ENCODE measurements at regions not wholly inside any gene's neighbourhood (a gene's known extent, or its start where the extent isn't known, plus 50 kb on each side); places are given as distances from the start of the nearest gene placed in this dataset.
"Not testable (repeated sequence)": the region's sequence is repeated elsewhere in the genome, so short reads cannot be mapped to it uniquely, and the experiment has no call there.

- DNase-seq: no peak
Measured at GRCh38 chr14:27410981-27411380, 813.1 kb upstream of the NOVA1 start.

GRCh38 chr14:27427796-27428195 lies 830.0 kb upstream of the NOVA1 start:
- DNase-seq: no peak

GRCh38 chr14:27435923-27436670 lies 838.3 kb upstream of the NOVA1 start:
- no peak for DNase-seq

- no peak for DNase-seq
Measured at GRCh38 chr14:27484633-27485032, 886.8 kb upstream of the NOVA1 start.

- no peak for DNase-seq
Measured at GRCh38 chr14:27485193-27485592, 887.4 kb upstream of the NOVA1 start.

DNA sequence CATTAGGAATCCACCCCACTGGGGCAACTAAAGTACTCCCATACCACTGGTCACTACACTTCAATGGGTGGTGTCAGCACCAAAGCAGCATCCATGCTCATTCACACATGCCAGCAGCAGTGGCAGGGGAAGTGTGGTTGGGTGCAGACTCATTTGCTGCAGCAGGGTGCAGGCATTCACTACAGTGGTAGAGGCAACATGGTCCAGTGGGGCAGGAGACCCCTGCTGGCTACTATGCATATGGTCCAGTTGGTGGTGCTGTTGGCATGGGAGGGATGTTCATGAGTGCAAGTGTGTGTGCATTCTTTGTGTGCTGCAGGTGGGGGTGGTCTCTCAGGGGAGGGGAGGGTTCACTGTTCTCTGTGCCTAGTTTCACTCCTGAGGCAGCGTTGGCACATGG lies 908.4 kb upstream of the NOVA1 start:
- no peak for DNase-seq

DNA sequence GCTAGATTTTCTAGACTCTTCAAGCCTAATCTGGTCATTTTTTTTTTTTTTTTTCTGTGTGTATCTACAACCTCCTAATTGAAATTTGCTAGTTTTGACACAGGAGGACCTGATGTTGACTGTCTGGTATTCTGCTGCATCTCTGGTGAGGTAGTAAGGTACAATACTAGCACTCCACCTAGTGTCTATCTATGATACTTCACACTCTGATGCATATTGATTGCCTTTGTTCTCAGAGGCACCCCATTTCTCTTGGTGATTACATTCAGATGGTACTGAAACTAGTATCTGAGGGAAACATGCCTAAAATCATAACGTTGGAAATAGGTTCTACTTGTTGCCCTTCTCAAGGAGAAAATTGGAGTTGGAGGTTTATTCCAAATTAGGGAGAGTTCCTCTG lies 930.5 kb upstream of the NOVA1 start:
- peak; percentile 51 for DNase-seq

DNA sequence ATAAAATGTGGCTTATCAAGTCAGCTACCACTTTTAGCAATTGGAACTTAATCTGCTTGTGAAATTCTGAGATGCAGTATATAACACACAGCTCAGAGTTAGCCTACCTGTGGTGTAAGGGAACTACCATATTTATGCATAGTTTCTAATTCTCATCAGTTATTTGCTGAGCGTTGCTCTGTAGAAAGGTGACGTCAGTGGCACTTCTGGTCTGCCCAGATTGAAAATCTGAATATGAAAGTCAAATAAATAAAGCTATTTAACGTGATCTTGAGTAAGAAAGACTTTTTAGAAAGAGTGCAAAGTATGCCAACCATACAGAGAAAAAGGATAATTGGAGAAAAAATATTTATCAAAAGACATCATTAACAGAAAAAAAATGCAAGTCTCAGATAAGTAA lies 938.9 kb upstream of the NOVA1 start:
- DNase-seq: no peak

GRCh38 chr14:27546111-27546510 lies 948.3 kb upstream of the NOVA1 start:
- no peak for DNase-seq

- DNase-seq: no peak
Measured at GRCh38 chr14:27553790-27554189, 956.0 kb upstream of the NOVA1 start.

DNA sequence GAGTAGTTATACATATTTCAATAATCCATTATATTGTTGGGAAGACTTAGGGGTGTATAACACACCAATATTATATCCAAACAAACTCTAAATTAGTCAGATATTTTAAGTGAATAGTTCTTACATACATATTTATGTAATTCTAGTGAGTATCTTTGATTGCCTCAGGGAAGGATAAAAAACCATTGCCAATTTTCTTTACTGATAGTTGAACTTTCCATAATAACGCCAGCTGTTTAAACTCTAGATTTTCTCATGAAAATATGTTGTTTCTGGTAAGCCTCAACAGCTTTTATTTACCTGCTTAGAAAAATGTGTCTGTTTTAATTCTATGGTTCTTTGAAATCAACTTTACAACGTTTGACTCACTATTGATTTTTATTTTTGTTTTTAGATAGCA lies 959.6 kb upstream of the NOVA1 start:
- no peak for DNase-seq

DNA sequence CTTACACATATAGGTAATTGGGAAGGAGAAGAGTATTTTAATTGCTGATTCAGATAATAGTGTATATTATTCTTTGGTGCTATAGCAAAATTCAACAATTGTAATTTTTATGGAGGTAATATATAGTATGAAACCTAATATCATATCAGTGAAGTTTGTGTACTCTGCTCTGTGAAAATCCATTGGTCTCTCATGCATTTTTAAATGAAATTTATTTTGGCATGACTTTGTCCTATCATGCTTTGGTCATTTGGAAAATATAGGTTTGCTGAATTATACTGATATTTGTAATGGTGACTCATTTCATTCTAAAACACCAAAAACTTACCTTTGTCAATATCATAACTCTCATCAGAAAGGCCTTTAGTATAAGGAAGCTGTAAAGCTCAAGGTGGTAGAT lies 962.0 kb upstream of the NOVA1 start:
- DNase-seq: no peak

DNA sequence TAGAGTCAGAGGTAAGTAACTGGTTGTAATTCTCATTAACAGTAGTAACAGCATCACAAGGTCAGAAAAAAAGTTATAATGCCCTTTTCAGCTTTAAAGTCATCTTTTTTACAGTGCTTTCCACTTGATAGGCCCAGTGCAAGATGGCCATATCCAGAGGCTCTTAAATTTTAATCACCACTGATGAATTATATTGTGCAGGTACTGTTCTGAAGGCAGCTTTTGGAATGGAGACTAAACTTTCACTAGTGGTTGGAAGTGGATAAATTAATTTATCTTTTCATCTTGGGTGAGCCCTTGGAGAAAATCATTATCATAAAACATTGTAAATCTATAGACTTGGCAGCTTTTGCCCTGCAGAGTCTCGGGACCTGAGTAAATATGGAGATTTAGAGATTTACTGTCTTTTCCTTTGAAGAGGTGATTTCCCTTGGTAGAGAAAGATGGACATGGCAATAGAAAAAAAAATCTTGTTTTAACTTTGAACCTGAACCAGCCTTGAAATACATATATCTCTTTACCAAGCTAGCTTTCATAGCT lies 969.1 kb upstream of the NOVA1 start:
- no peak for DNase-seq

DNA sequence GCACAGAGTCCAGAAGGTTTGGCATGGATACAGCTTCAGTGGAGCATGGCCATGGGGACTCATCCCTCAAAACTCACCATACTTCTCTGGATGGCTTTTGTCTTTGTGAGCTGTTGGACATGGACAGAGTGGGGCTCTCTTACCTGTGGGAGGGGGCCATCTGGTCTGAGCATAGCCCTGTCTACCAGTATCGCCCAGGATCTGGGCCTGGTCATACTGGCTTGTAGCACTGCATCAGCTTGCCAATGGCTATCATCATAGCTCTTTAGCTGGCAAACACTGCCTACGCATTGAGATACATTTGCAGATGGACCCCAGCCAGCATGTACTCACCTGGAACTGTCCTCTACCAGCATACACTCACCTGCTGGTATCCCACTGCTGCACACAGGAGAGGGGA lies 975.2 kb upstream of the NOVA1 start:
- DNase-seq: no peak

DNA sequence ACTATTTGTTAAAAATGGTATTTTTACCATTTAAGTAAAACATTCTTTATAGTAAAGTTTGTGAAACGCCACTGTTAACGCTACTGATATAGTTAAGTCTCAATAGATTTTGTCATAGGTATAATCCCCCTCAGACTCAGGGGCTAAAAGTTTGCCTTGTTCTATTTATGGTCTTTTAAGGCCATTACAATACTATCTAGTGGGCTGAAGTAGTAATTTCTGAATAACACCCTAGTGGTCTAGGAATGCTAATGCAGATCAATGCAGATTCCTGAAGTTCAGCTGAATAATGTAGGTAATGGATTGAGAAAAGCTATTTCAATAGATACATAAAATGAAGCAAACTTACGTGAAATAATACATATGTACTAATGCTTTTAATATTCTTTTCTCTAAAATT lies 989.3 kb upstream of the NOVA1 start:
- DNase-seq: no peak

DNA sequence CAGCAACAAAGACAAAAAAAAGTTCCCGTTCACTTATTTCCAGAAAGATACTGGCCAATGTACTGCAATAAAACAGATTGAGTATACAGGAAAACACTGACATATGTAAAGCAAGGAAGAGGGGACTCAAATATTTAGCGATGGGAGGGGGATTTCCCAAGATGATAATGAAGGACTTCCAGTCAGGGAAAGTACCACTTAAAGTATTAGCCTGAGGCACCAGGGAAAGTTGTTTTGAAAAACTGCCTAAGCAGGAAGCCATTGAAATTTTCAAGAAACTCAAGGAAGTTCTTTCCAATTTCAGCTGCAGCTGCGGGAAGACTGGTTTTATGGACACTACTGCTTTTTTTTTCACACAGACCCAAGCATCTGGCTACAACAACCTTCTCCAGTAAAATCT lies 1007.4 kb upstream of the NOVA1 start:
- DNase-seq: no peak

DNA sequence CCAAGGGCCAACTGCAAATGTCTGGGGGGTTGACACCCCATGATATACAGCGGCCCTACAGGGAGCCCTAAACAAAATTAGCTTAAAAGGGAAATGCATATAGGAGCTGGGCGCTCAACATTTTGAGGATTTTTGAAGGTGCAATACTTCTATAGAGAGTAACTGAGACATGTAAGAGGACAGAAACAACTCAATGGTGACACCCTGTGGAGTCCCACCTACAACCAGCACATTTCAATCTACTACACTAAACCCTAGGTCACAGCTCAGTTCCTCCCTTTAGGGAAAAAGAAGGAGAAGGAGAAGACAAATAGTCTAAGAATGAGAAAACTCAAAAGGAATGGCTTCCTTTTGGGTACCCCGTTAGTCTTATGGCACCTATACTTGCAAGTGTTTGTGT lies 1010.5 kb upstream of the NOVA1 start:
- no peak for DNase-seq

- no peak for DNase-seq
Measured at GRCh38 chr14:27612121-27612520, 1014.3 kb upstream of the NOVA1 start.

DNA sequence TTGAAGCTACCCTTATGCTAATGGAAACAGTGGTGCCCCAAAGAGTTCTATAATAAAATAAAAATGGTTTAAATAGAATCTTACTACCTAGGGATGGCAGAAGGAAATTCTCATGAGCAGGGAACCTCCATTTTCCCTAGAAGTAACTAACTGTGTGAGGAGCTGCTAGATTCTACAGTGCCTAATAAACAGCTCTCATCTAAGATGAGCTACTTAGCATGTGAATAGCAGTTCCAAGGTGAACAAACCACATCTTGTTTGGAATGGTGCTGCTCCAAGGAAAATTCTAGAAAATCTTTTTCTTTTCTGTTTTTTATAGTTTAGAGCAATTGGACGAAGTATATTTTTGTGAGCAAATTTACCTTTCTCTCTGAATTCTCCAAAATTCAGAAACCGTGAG lies 1015.3 kb upstream of the NOVA1 start:
- DNase-seq: no peak

- DNase-seq: no peak
Measured at GRCh38 chr14:27623782-27624181, 1025.9 kb upstream of the NOVA1 start.

DNA sequence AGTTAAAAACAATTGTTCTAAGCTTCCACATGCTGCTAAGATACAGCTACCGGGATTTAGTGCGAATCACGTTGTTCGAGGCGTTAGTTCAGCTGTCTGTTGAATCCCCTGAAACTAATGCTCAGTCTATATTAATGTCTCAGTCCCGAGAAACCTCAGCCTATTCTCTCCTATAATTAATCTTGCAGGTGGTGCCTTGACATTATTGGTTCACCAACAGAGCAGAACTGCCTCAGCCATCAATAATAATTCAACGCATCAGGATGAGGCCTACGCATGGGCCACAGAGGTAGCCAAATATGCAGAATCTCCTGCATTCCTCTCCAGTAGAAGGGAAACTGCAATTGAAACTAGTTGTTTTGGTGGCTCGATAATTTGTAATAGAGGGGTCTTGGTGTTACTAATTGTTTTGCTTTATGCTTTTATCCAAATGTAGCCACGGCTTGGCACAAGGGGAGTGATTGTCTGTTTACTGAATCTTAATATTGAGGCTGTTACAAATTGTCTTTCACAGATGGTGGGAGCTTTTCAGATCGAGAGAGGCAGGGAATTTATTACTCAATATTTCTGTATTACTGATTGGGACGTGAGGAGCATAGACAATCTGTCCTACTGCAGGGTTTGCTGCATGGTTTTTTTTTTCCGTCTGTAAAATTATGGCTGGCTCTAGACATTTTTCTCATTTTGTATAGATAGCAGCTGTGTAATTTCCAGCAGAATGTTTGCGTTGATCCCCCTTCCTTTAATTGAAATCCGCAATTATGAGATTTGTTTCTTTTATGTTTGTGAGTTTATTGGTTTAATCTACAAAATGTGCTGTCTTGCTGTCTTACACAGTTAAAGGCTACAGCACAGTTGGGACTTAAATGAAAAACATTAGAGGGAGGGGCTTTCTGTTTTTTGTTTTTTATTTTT lies 1036.5 kb upstream of the NOVA1 start:
- DNase-seq: no peak

- not testable (repeated sequence) for DNase-seq
Measured at GRCh38 chr14:27640688-27641087, 1042.9 kb upstream of the NOVA1 start.

DNA sequence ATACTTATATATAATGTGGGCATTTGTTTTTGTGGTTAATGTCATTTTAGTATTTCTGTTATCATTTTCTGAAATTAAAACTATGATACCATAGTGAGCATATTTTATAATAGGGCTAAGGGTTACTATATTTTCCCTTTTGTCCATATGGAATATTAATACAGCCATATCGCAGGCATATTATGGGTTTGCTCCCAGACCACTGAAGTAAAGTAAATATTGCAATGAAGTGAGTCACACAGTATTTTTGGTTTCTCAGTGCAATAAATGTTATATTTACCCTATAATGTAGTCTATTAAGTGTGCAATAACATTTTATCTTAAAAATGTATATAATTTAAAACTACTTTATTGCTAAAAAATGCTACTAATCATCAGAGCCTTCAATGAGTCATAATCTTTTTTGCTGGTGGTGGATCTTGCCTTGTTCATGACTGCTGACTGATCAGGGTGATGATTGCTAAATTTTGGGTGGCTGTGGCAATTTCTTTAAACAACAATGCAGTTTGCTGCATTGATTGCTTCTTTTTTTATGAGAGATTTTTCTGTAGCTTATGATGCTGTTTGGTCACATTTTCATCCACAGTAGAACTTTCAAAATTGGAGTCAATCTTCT lies 1044.5 kb upstream of the NOVA1 start:
- DNase-seq: no peak

GRCh38 chr14:27660683-27661082 lies 1062.8 kb upstream of the NOVA1 start:
- DNase-seq: no peak
